B cell (primary cell): ENCODE measurements at regions not wholly inside any gene's neighbourhood (a gene's known extent, or its start where the extent isn't known, plus 50 kb on each side); places are given as distances from the start of the nearest gene placed in this dataset.

Experiments
- EZH2 ChIP-seq: IDR thresholded peaks from 2 replicates; pipeline ENCODE4 v1.6.1; 2012; ENCODE audit warnings: borderline replicate concordance, low read depth, mild to moderate bottlenecking, moderate library complexity, low read length; ENCODE audit not compliant: insufficient read depth, poor library complexity, severe bottlenecking
- TF ChIP-seq, protein P1 (sequence below): fragments of 200-600 bp; IDR thresholded peaks from one replicate; pipeline ENCODE4 v1.8.0; 2022; ENCODE audit warnings: antibody characterized with exemption, mild to moderate bottlenecking

DNA sequence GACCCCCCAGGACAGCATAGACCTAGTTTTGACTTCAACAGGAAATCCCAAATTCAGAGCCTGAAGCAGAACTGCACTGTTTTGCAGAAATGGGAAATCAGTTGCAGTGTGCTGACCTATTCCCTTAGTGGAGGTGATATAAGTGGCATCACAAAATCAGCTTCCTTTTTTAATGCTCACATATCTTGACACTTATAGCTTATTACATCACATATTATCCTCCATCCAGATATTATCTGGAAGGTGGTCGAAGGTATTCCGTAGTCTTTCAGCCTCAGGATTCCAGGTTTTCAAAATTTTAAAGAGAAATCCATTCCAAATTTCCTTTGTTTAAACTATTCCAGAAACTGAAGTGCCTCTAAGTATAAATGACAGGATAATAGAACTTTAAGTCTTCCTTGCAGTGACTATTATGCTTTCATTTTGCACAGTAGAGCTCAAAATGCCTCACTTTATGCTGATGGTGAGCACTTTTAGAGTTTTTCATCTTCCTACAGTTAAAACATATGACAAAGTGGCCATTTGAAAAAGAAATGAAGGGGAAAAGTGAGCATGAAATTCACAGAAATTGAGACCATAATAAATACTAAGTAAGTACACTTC lies 106.4 kb upstream of the DPYD start:
- TF ChIP-seq, protein P1, sequence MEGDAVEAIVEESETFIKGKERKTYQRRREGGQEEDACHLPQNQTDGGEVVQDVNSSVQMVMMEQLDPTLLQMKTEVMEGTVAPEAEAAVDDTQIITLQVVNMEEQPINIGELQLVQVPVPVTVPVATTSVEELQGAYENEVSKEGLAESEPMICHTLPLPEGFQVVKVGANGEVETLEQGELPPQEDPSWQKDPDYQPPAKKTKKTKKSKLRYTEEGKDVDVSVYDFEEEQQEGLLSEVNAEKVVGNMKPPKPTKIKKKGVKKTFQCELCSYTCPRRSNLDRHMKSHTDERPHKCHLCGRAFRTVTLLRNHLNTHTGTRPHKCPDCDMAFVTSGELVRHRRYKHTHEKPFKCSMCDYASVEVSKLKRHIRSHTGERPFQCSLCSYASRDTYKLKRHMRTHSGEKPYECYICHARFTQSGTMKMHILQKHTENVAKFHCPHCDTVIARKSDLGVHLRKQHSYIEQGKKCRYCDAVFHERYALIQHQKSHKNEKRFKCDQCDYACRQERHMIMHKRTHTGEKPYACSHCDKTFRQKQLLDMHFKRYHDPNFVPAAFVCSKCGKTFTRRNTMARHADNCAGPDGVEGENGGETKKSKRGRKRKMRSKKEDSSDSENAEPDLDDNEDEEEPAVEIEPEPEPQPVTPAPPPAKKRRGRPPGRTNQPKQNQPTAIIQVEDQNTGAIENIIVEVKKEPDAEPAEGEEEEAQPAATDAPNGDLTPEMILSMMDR = no peak
- no peak for TF ChIP-seq EZH2
